AG04450 (cell line): ENCODE measurements at regions not wholly inside any gene's neighbourhood (a gene's known extent, or its start where the extent isn't known, plus 50 kb on each side); places are given as distances from the start of the nearest gene placed in this dataset.

Experiments
- CTCF ChIA-PET: fragments of 300-600, 350-600 bp; formaldehyde crosslinking; extraction: SDS; loops from one replicate; lab custom pipeline; 2022; ENCODE audit warnings: antibody characterized with exemption, inconsistent platforms; lab: Charles Lee
- POLR2A ChIA-PET: fragments of 350-600 bp; formaldehyde crosslinking; extraction: SDS; loops from one replicate; lab custom pipeline; 2021; ENCODE audit warnings: antibody characterized with exemption, inconsistent platforms; lab: Yijun Ruan, JAX
- DNase-seq: peaks from one replicate; pipeline ENCODE4 v3.0.0-alpha.2; 2011; ENCODE audit warnings: low read depth, low spot score
- H3K27ac ChIP-seq: one replicate; pipeline ENCODE4 v1.5.1; 2012; ENCODE audit warnings: low read depth, low read length, control low read depth
- H3K27me3 ChIP-seq: one replicate; pipeline ENCODE4 v1.6.0; 2012; ENCODE audit warnings: low read length; ENCODE audit not compliant: control insufficient read depth, insufficient read depth
- H3K4me3 ChIP-seq: 2 replicates; pipeline ENCODE4 v1.5.1; 2011; ENCODE audit warnings: mild to moderate bottlenecking, low read depth, low read length, control low read depth
- H3K9me3 ChIP-seq: 2 replicates; pipeline ENCODE4 v1.5.1; 2012; ENCODE audit warnings: low read length; ENCODE audit not compliant: control insufficient read depth, insufficient read depth
- CTCF ChIP-seq: IDR thresholded peaks from 2 replicates; pipeline ENCODE4 v1.5.1; 2011; ENCODE audit warnings: low read depth, low read length, control low read depth, inconsistent platforms

GRCh38 chr4:130064471-130064870, 968.5 kb downstream of the C4orf33 start:
- CTCF ChIA-PET = no interaction called here
- POLR2A ChIA-PET = no interaction called here
- TF ChIP-seq CTCF = no peak
- DNase-seq = no peak
- H3K27ac ChIP-seq = no peak overlapping the region
- H3K27me3 ChIP-seq = no peaks in the 10 kb centered on the region
- no peaks in the 10 kb centered on the region for H3K9me3 ChIP-seq
- no peak overlapping the region for H3K4me3 ChIP-seq

- H3K27ac ChIP-seq = no peak overlapping the region
Measured at GRCh38 chr4:130067419-130067818, 971.5 kb downstream of the C4orf33 start.

GRCh38 chr4:130068072-130068471, 972.1 kb downstream of the C4orf33 start:
- ChIA-PET CTCF (no interaction called here), POLR2A (no interaction called here)
- Histone ChIP-seq H3K9me3 (no peaks in the 10 kb centered on the region), H3K4me3 (no peak overlapping the region), H3K27ac (no peak overlapping the region), H3K27me3 (no peaks in the 10 kb centered on the region)
- no peak for TF ChIP-seq CTCF
- DNase-seq = no peak

More at GRCh38 chr4:130067419-130067818, 971.5 kb downstream of the C4orf33 start:
- H3K9me3 ChIP-seq = no peaks in the 10 kb centered on the region
- TF ChIP-seq CTCF = no peak
- ChIA-PET CTCF (no interaction called here), POLR2A (no interaction called here)
- H3K27me3 ChIP-seq = no peaks in the 10 kb centered on the region
- DNase-seq = no peak
- H3K4me3 ChIP-seq = no peak overlapping the region

GRCh38 chr4:130071746-130072145, 975.8 kb downstream of the C4orf33 start:
- Histone ChIP-seq H3K4me3 (no peak overlapping the region), H3K27me3 (no peaks in the 10 kb centered on the region), H3K27ac (no peak overlapping the region), H3K9me3 (peaks cover 5% of the 10 kb centered on the region)
- no peak for TF ChIP-seq CTCF
- DNase-seq = no peak
- CTCF ChIA-PET = no interaction called here
- POLR2A ChIA-PET = no interaction called here

GRCh38 chr4:130073145-130073790, 977.3 kb downstream of the C4orf33 start:
- Histone ChIP-seq H3K4me3 (no peak overlapping the region), H3K9me3 (peaks cover 5% of the 10 kb centered on the region), H3K27ac (no peak overlapping the region), H3K27me3 (no peaks in the 10 kb centered on the region)
- CTCF ChIA-PET = no interaction called here
- no peak for DNase-seq
- TF ChIP-seq CTCF = no peak
- POLR2A ChIA-PET = no interaction called here
